ENCODE measurements at regions not wholly inside any gene's neighbourhood (a gene's known extent, or its start where the extent isn't known, plus 50 kb on each side); places are given as distances from the start of the nearest gene placed in this dataset.

- Histone ChIP-seq H3K36me3 (ENCODE audit: control insufficient read depth, insufficient read depth, low read length) (no peaks in the 10 kb centered on the region), H3K9me3 (ENCODE audit: control insufficient read depth, low read length) (no peaks in the 10 kb centered on the region), H3K4me3 (ENCODE audit: insufficient read depth, low read depth, low read length) (no peak overlapping the region), H3K27ac (ENCODE audit: insufficient read depth, low read depth, low read length, poor library complexity, severe bottlenecking) (no peak overlapping the region), H3K27me3 (ENCODE audit: control insufficient read depth, insufficient read depth, low read length, poor library complexity, severe bottlenecking) (no peaks in the 10 kb centered on the region), H3K4me1 (ENCODE audit: control insufficient read depth, insufficient read depth, low read length) (no peaks in the 10 kb centered on the region)
- 54 to 79% methylated on average over 1 of the region's 1 CpG for WGBS, 2 experiments
Observed at GRCh38 chr3:34407281-34407680, 608.9 kb downstream of the PDCD6IP start.

- H3K9me3 ChIP-seq (ENCODE audit: control insufficient read depth, low read length), result no peaks in the 10 kb centered on the region
- H3K27me3 ChIP-seq (ENCODE audit: control insufficient read depth, insufficient read depth, low read length, poor library complexity, severe bottlenecking), result no peaks in the 10 kb centered on the region
- 86 to 95% methylated on average over 1 to 3 of the region's 3 CpGs for WGBS, 2 experiments
- H3K4me1 ChIP-seq (ENCODE audit: control insufficient read depth, insufficient read depth, low read length), result no peaks in the 10 kb centered on the region
- H3K4me3 ChIP-seq (ENCODE audit: insufficient read depth, low read depth, low read length), result no peak overlapping the region
- H3K36me3 ChIP-seq (ENCODE audit: control insufficient read depth, insufficient read depth, low read length), result no peaks in the 10 kb centered on the region
- H3K27ac ChIP-seq (ENCODE audit: insufficient read depth, low read depth, low read length, poor library complexity, severe bottlenecking), result no peak overlapping the region
Observed at GRCh38 chr3:34408088-34408487, 609.7 kb downstream of the PDCD6IP start.

GRCh38 chr3:34411596-34411995, 613.2 kb downstream of the PDCD6IP start:
- Histone ChIP-seq H3K27me3 (ENCODE audit: control insufficient read depth, insufficient read depth, low read length, poor library complexity, severe bottlenecking) (no peaks in the 10 kb centered on the region), H3K9me3 (ENCODE audit: control insufficient read depth, low read length) (no peaks in the 10 kb centered on the region), H3K27ac (ENCODE audit: insufficient read depth, low read depth, low read length, poor library complexity, severe bottlenecking) (no peak overlapping the region), H3K4me1 (ENCODE audit: control insufficient read depth, insufficient read depth, low read length) (no peaks in the 10 kb centered on the region), H3K4me3 (ENCODE audit: insufficient read depth, low read depth, low read length) (no peak overlapping the region), H3K36me3 (ENCODE audit: control insufficient read depth, insufficient read depth, low read length) (no peaks in the 10 kb centered on the region)
- 86 to 100% methylated on average over 1 of the region's 1 CpG for WGBS, 2 experiments

GRCh38 chr3:34419801-34420200, 621.4 kb downstream of the PDCD6IP start:
- no peaks in the 10 kb centered on the region for H3K9me3 ChIP-seq (ENCODE audit: control insufficient read depth, low read length)
- H3K36me3 ChIP-seq (ENCODE audit: control insufficient read depth, insufficient read depth, low read length), result no peaks in the 10 kb centered on the region
- WGBS, 2 experiments, result 92 to 93% methylated on average over 1 of the region's 1 CpG
- no peaks in the 10 kb centered on the region for H3K27me3 ChIP-seq (ENCODE audit: control insufficient read depth, insufficient read depth, low read length, poor library complexity, severe bottlenecking)
- H3K4me1 ChIP-seq (ENCODE audit: control insufficient read depth, insufficient read depth, low read length), result no peaks in the 10 kb centered on the region
- no peak overlapping the region for H3K27ac ChIP-seq (ENCODE audit: insufficient read depth, low read depth, low read length, poor library complexity, severe bottlenecking)
- no peak overlapping the region for H3K4me3 ChIP-seq (ENCODE audit: insufficient read depth, low read depth, low read length)

DNA sequence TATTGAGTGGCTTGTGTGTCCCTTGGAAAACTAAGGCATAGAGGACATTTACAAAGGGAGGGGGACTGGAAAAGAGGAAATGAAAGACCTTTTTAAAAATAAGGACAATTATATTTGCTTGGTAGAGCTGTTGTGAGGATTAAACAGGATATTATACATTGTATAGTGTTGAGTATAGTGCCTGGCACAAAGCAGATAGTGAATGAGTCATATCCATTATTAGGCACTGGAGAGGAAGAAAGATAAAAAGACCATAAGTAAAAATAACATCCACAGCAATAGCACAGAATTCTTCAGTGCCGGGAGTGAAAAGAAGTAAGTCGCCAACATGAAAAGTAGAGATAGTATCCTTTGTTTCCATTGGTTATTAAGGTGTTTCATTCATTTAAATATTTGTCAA, 623.3 kb downstream of the PDCD6IP start:
- no peaks in the 10 kb centered on the region for H3K4me1 ChIP-seq (ENCODE audit: control insufficient read depth, insufficient read depth, low read length)
- H3K36me3 ChIP-seq (ENCODE audit: control insufficient read depth, insufficient read depth, low read length), result no peaks in the 10 kb centered on the region
- H3K27me3 ChIP-seq (ENCODE audit: control insufficient read depth, insufficient read depth, low read length, poor library complexity, severe bottlenecking), result no peaks in the 10 kb centered on the region
- H3K4me3 ChIP-seq (ENCODE audit: insufficient read depth, low read depth, low read length), result no peak overlapping the region
- H3K27ac ChIP-seq (ENCODE audit: insufficient read depth, low read depth, low read length, poor library complexity, severe bottlenecking), result no peak overlapping the region
- H3K9me3 ChIP-seq (ENCODE audit: control insufficient read depth, low read length), result no peaks in the 10 kb centered on the region
- WGBS, 2 experiments, result 96 to 97% methylated on average over 2 of the region's 2 CpGs

DNA sequence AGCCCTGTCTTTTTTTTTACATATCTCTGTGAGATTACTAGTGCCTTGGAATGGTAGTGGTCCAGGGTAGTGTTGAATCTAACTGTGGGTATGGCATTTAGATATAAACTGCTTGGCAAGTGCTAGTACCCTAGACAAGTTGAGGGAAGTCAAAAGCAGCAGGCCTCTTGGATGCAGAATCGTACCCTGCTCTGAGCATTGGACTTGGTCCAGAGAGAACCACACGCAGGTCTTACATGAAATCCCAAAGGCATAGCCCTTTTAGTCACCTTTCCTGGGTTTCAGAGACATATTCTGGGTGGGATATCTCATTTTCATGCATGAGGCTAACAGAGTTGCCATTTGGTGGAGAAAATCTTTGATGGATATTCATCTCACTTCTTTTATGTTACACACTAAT, 641.4 kb downstream of the PDCD6IP start:
- H3K27ac ChIP-seq (ENCODE audit: insufficient read depth, low read depth, low read length, poor library complexity, severe bottlenecking), result no peak overlapping the region
- H3K4me3 ChIP-seq (ENCODE audit: insufficient read depth, low read depth, low read length), result no peak overlapping the region
- WGBS, 2 experiments, result 94 to 97% methylated on average over 2 of the region's 2 CpGs
- H3K36me3 ChIP-seq (ENCODE audit: control insufficient read depth, insufficient read depth, low read length), result no peaks in the 10 kb centered on the region
- no peaks in the 10 kb centered on the region for H3K4me1 ChIP-seq (ENCODE audit: control insufficient read depth, insufficient read depth, low read length)
- no peaks in the 10 kb centered on the region for H3K27me3 ChIP-seq (ENCODE audit: control insufficient read depth, insufficient read depth, low read length, poor library complexity, severe bottlenecking)
- H3K9me3 ChIP-seq (ENCODE audit: control insufficient read depth, low read length), result peaks cover 2% of the 10 kb centered on the region

GRCh38 chr3:34444137-34444536, 645.7 kb downstream of the PDCD6IP start:
- Histone ChIP-seq H3K4me3 (ENCODE audit: insufficient read depth, low read depth, low read length) (no peak overlapping the region), H3K27me3 (ENCODE audit: control insufficient read depth, insufficient read depth, low read length, poor library complexity, severe bottlenecking) (no peaks in the 10 kb centered on the region), H3K9me3 (ENCODE audit: control insufficient read depth, low read length) (peaks cover 2% of the 10 kb centered on the region), H3K27ac (ENCODE audit: insufficient read depth, low read depth, low read length, poor library complexity, severe bottlenecking) (no peak overlapping the region), H3K36me3 (ENCODE audit: control insufficient read depth, insufficient read depth, low read length) (no peaks in the 10 kb centered on the region), H3K4me1 (ENCODE audit: control insufficient read depth, insufficient read depth, low read length) (no peaks in the 10 kb centered on the region)

DNA sequence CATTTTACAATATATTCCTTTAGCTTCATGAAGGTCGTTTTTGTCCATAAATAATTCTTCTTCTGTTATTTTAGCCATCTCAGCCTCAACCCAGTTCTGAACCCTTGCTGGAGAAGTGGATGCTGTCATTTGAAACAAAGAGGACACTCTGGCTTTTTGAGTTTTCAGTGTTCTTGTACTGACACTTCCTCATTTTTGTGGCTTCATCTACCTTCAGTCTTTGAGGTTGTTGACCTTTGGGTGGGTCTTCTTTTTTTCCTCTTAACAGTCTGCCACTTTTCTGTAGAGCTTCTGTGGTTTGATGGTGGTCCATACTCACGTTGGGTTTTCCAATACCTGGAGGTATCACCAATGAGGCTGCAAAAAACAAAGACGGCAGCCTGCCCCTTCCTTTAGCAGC, 650.9 kb downstream of the PDCD6IP start:
- Histone ChIP-seq H3K4me1 (ENCODE audit: control insufficient read depth, insufficient read depth, low read length) (no peaks in the 10 kb centered on the region), H3K9me3 (ENCODE audit: control insufficient read depth, low read length) (no peaks in the 10 kb centered on the region), H3K27me3 (ENCODE audit: control insufficient read depth, insufficient read depth, low read length, poor library complexity, severe bottlenecking) (no peaks in the 10 kb centered on the region), H3K36me3 (ENCODE audit: control insufficient read depth, insufficient read depth, low read length) (no peaks in the 10 kb centered on the region), H3K4me3 (ENCODE audit: insufficient read depth, low read depth, low read length) (no peak overlapping the region), H3K27ac (ENCODE audit: insufficient read depth, low read depth, low read length, poor library complexity, severe bottlenecking) (no peak overlapping the region)
- 91 to 96% methylated on average over 3 of the region's 3 CpGs for WGBS, 2 experiments

DNA sequence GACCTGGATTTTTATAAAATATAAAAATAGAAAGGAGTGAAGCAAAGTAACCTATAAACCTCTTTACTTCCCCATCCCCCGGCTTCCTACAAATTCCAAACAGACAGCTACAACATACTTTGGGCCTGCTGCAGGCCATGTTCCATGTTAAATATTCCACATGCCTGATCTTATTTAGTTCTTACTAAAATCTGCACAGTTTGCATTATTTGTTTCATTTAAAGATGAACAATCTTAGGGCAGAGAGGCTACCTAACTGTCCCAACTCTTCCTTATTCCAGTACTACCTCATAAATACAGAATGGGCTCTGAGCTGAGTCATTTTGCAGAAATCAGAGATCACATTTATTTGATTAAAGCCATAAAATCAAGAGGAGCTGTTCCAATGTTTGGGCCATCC, 665.0 kb downstream of the PDCD6IP start:
- Histone ChIP-seq H3K9me3 (ENCODE audit: control insufficient read depth, low read length) (no peaks in the 10 kb centered on the region), H3K27me3 (ENCODE audit: control insufficient read depth, insufficient read depth, low read length, poor library complexity, severe bottlenecking) (no peaks in the 10 kb centered on the region), H3K4me3 (ENCODE audit: insufficient read depth, low read depth, low read length) (no peak overlapping the region), H3K36me3 (ENCODE audit: control insufficient read depth, insufficient read depth, low read length) (no peaks in the 10 kb centered on the region), H3K27ac (ENCODE audit: insufficient read depth, low read depth, low read length, poor library complexity, severe bottlenecking) (no peak overlapping the region), H3K4me1 (ENCODE audit: control insufficient read depth, insufficient read depth, low read length) (no peaks in the 10 kb centered on the region)
- WGBS, 2 experiments, result 88 to 100% methylated on average over 1 of the region's 1 CpG

DNA sequence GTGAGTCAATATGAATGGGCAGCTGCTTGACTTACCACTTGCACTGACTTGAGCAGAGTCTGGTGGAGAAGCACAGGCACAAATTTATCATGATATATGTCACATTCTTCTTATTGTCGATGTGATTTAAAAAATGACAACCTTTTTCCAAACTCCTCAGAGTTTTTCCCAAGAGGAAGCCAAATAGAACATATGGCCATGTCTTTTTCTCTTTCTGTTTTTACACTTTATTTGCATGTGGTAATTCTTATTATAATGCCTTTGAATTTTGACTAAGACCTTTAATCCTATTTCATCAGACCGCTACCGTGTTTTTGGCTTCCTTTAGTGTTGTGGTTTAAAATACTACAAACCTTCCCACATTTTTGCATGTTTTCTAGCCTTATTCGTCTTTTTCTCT, 666.2 kb downstream of the PDCD6IP start:
- Histone ChIP-seq H3K27ac (ENCODE audit: insufficient read depth, low read depth, low read length, poor library complexity, severe bottlenecking) (no peak overlapping the region), H3K27me3 (ENCODE audit: control insufficient read depth, insufficient read depth, low read length, poor library complexity, severe bottlenecking) (no peaks in the 10 kb centered on the region), H3K4me1 (ENCODE audit: control insufficient read depth, insufficient read depth, low read length) (no peaks in the 10 kb centered on the region), H3K9me3 (ENCODE audit: control insufficient read depth, low read length) (no peaks in the 10 kb centered on the region), H3K4me3 (ENCODE audit: insufficient read depth, low read depth, low read length) (no peak overlapping the region), H3K36me3 (ENCODE audit: control insufficient read depth, insufficient read depth, low read length) (no peaks in the 10 kb centered on the region)
- WGBS, 2 experiments, result 94 to 99% methylated on average over 4 of the region's 4 CpGs

- Histone ChIP-seq H3K4me1 (ENCODE audit: control insufficient read depth, insufficient read depth, low read length) (no peaks in the 10 kb centered on the region), H3K9me3 (ENCODE audit: control insufficient read depth, low read length) (no peaks in the 10 kb centered on the region), H3K27ac (ENCODE audit: insufficient read depth, low read depth, low read length, poor library complexity, severe bottlenecking) (no peak overlapping the region), H3K36me3 (ENCODE audit: control insufficient read depth, insufficient read depth, low read length) (no peaks in the 10 kb centered on the region), H3K27me3 (ENCODE audit: control insufficient read depth, insufficient read depth, low read length, poor library complexity, severe bottlenecking) (no peaks in the 10 kb centered on the region), H3K4me3 (ENCODE audit: insufficient read depth, low read depth, low read length) (no peak overlapping the region)
- WGBS, 2 experiments, result 90 to 96% methylated on average over 3 of the region's 3 CpGs
Observed at GRCh38 chr3:34475851-34476250, 677.4 kb downstream of the PDCD6IP start.

Data from ectodermal cell (in vitro differentiated cells).